SJSA1 (cell line): ENCODE measurements at regions not wholly inside any gene's neighbourhood (a gene's known extent, or its start where the extent isn't known, plus 50 kb on each side); places are given as distances from the start of the nearest gene placed in this dataset.
A peak's percentile ranks its signal among the peaks of the same experiment; 100 is the strongest.

Experiments
- DNase-seq, 2 experiments: peaks; one replicate each; pipeline ENCODE4 v3.0.0-alpha.2; 2015 to 2020; ENCODE audit warnings: low spot score in 2 of 2, low read depth in 1 of 2
- H3K27ac ChIP-seq: fragments of 250-450 bp; sonication (Bioruptor Pico); 2 replicates; pipeline ENCODE4 v1.5.1; 2020; ENCODE audit warnings: mild to moderate bottlenecking, moderate library complexity
- H3K27me3 ChIP-seq: fragments of 250-450 bp; sonication (Bioruptor Pico); replicated peaks from 2 replicates; pipeline ENCODE4 v1.5.1; 2020; ENCODE audit warnings: mild to moderate bottlenecking, moderate library complexity
- H3K36me3 ChIP-seq: fragments of 250-450 bp; sonication (Bioruptor Pico); 2 replicates; pipeline ENCODE4 v1.5.1; 2020; ENCODE audit warnings: mild to moderate bottlenecking
- H3K4me1 ChIP-seq: fragments of 250-450 bp; sonication (Bioruptor Pico); replicated peaks from 2 replicates; pipeline ENCODE4 v1.6.1; 2021; ENCODE audit warnings: mild to moderate bottlenecking
- H3K4me3 ChIP-seq: fragments of 250-450 bp; sonication (Bioruptor Pico); 2 replicates; pipeline ENCODE4 v1.5.1; 2020; ENCODE audit warnings: mild to moderate bottlenecking
- H3K9me3 ChIP-seq: fragments of 250-450 bp; sonication (Bioruptor Pico); replicated peaks from 2 replicates; pipeline ENCODE4 v1.5.1; 2020; ENCODE audit warnings: mild to moderate bottlenecking

GRCh38 chr19:28426110-28426729 is 786.7 kb downstream of the UQCRFS1 start:
- DNase-seq: peak in 1 of 2 experiments; percentile 4
- no peaks in the 10 kb centered on the region for H3K36me3 ChIP-seq
- peaks cover 43% of the 10 kb centered on the region for H3K4me1 ChIP-seq
- peak overlapping the region; percentile 75; the same call in 1 of the 2 replicates for H3K27ac ChIP-seq
- H3K4me3 ChIP-seq: no peak overlapping the region
- no peaks in the 10 kb centered on the region for H3K27me3 ChIP-seq
- H3K9me3 ChIP-seq: no peaks in the 10 kb centered on the region

- Histone ChIP-seq H3K27ac (peak overlapping the region; percentile 75), H3K4me3 (no peak overlapping the region), H3K4me1 (peaks cover 43% of the 10 kb centered on the region), H3K9me3 (no peaks in the 10 kb centered on the region), H3K36me3 (no peaks in the 10 kb centered on the region), H3K27me3 (no peaks in the 10 kb centered on the region)
- DNase-seq: peak in 1 of 2 experiments; percentile 66
These were observed 787.7 kb downstream of the UQCRFS1 start for GRCh38 chr19:28425046-28425931.

GRCh38 chr19:28424662-28425045 is 788.3 kb downstream of the UQCRFS1 start:
- Histone ChIP-seq H3K27ac (peak overlapping the region; percentile 75), H3K9me3 (no peaks in the 10 kb centered on the region), H3K27me3 (no peaks in the 10 kb centered on the region), H3K4me3 (no peak overlapping the region), H3K36me3 (no peaks in the 10 kb centered on the region), H3K4me1 (peaks cover 43% of the 10 kb centered on the region)
- peak in 1 of 2 experiments; percentile 47 for DNase-seq

GRCh38 chr19:28424077-28424476 is 788.9 kb downstream of the UQCRFS1 start:
- H3K4me1 ChIP-seq: peaks cover 43% of the 10 kb centered on the region
- H3K27ac ChIP-seq: peak overlapping the region; percentile 75
- DNase-seq: peak; percentile 74 to 75
- no peaks in the 10 kb centered on the region for H3K27me3 ChIP-seq
- H3K4me3 ChIP-seq: no peak overlapping the region
- H3K36me3 ChIP-seq: no peaks in the 10 kb centered on the region
- H3K9me3 ChIP-seq: no peaks in the 10 kb centered on the region

GRCh38 chr19:28422791-28423650 is 789.9 kb downstream of the UQCRFS1 start:
- Histone ChIP-seq H3K4me1 (peaks cover 43% of the 10 kb centered on the region), H3K27ac (peak overlapping the region; percentile 75), H3K36me3 (no peaks in the 10 kb centered on the region), H3K9me3 (no peaks in the 10 kb centered on the region), H3K4me3 (no peak overlapping the region), H3K27me3 (no peaks in the 10 kb centered on the region)
- no peak for DNase-seq

- Histone ChIP-seq H3K4me1 (peaks cover 35% of the 10 kb centered on the region), H3K27me3 (no peaks in the 10 kb centered on the region), H3K9me3 (no peaks in the 10 kb centered on the region), H3K36me3 (no peaks in the 10 kb centered on the region), H3K4me3 (no peak overlapping the region), H3K27ac (no peak overlapping the region)
- no peak for DNase-seq
These were observed 790.9 kb downstream of the UQCRFS1 start for GRCh38 chr19:28422046-28422445.

GRCh38 chr19:28420811-28421550 is 792.0 kb downstream of the UQCRFS1 start:
- Histone ChIP-seq H3K4me3 (no peak overlapping the region), H3K27ac (no peak overlapping the region), H3K4me1 (peaks cover 28% of the 10 kb centered on the region), H3K27me3 (no peaks in the 10 kb centered on the region), H3K9me3 (no peaks in the 10 kb centered on the region), H3K36me3 (no peaks in the 10 kb centered on the region)
- no peak for DNase-seq

- no peaks in the 10 kb centered on the region for H3K27me3 ChIP-seq
- DNase-seq: no peak
- peaks cover 13% of the 10 kb centered on the region for H3K4me1 ChIP-seq
- no peak overlapping the region for H3K27ac ChIP-seq
- H3K4me3 ChIP-seq: no peak overlapping the region
- H3K9me3 ChIP-seq: no peaks in the 10 kb centered on the region
- no peaks in the 10 kb centered on the region for H3K36me3 ChIP-seq
These were observed 793.6 kb downstream of the UQCRFS1 start for GRCh38 chr19:28419312-28419711.

GRCh38 chr19:28417361-28417760 is 795.6 kb downstream of the UQCRFS1 start:
- Histone ChIP-seq H3K27ac (no peak overlapping the region), H3K27me3 (no peaks in the 10 kb centered on the region), H3K36me3 (no peaks in the 10 kb centered on the region), H3K4me3 (no peak overlapping the region), H3K9me3 (no peaks in the 10 kb centered on the region), H3K4me1 (no peaks in the 10 kb centered on the region)
- DNase-seq: no peak

- no peak for DNase-seq
- no peak overlapping the region for H3K27ac ChIP-seq
- no peaks in the 10 kb centered on the region for H3K36me3 ChIP-seq
- H3K9me3 ChIP-seq: no peaks in the 10 kb centered on the region
- H3K4me1 ChIP-seq: no peaks in the 10 kb centered on the region
- H3K4me3 ChIP-seq: no peak overlapping the region
- H3K27me3 ChIP-seq: no peaks in the 10 kb centered on the region
These were observed 796.7 kb downstream of the UQCRFS1 start for GRCh38 chr19:28416245-28416644.

GRCh38 chr19:28414748-28415147 is 798.2 kb downstream of the UQCRFS1 start:
- H3K4me1 ChIP-seq: no peaks in the 10 kb centered on the region
- no peaks in the 10 kb centered on the region for H3K27me3 ChIP-seq
- DNase-seq: no peak
- no peak overlapping the region for H3K4me3 ChIP-seq
- no peak overlapping the region for H3K27ac ChIP-seq
- no peaks in the 10 kb centered on the region for H3K9me3 ChIP-seq
- no peaks in the 10 kb centered on the region for H3K36me3 ChIP-seq

GRCh38 chr19:28409859-28410258 is 803.1 kb downstream of the UQCRFS1 start:
- no peak overlapping the region for H3K27ac ChIP-seq
- no peak overlapping the region for H3K4me3 ChIP-seq
- no peaks in the 10 kb centered on the region for H3K4me1 ChIP-seq
- H3K36me3 ChIP-seq: no peaks in the 10 kb centered on the region
- DNase-seq: no peak
- H3K27me3 ChIP-seq: no peaks in the 10 kb centered on the region
- no peaks in the 10 kb centered on the region for H3K9me3 ChIP-seq

GRCh38 chr19:28406966-28407365 is 806.0 kb downstream of the UQCRFS1 start:
- Histone ChIP-seq H3K36me3 (no peaks in the 10 kb centered on the region), H3K27ac (no peak overlapping the region), H3K27me3 (no peaks in the 10 kb centered on the region), H3K4me3 (no peak overlapping the region), H3K4me1 (no peaks in the 10 kb centered on the region), H3K9me3 (no peaks in the 10 kb centered on the region)
- no peak for DNase-seq
